ENCODE measurements at regions not wholly inside any gene's neighbourhood (a gene's known extent, or its start where the extent isn't known, plus 50 kb on each side); places are given as distances from the start of the nearest gene placed in this dataset.
"Not testable (repeated sequence)": the region's sequence is repeated elsewhere in the genome, so short reads cannot be mapped to it uniquely, and the experiment has no call there.

- no peak for DNase-seq
- no peak overlapping the region for H3K27ac ChIP-seq
- no peak overlapping the region for H3K4me3 ChIP-seq (ENCODE audit: low read depth, low read length)
- no peaks in the 10 kb centered on the region for H3K9me3 ChIP-seq (ENCODE audit: severe bottlenecking)
- H3K36me3 ChIP-seq: no peaks in the 10 kb centered on the region
- no peak for TF ChIP-seq CTCF (IDR thresholded peaks at IDR 0.05; ENCODE audit: low read depth, low read length)
- H3K27me3 ChIP-seq (ENCODE audit: insufficient read depth, low read depth, severe bottlenecking): peaks cover 97% of the 10 kb centered on the region
Measured at GRCh38 chr20:51128198-51128597, 105.3 kb upstream of the KCNG1 start.

DNA sequence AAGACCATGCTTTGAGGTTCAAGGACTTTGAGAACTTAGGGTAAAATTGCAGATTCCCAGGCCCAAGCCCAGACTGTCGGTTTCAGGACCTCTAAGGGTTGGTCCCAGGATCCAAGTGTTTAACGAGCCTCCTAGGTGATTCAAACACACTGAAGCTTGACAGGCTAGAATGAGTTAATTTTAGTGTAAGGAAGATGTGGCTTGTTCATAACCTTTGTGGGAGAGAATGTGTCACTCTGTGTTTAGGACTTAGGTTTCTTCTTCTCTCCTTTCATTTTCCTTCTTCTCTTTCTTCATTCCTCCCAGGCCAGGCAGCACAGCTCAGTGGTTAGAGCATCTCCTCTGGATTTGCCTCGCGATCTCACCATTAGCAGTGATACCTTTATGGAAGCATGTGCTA is 104.8 kb upstream of the KCNG1 start:
- Histone ChIP-seq H3K4me3 (ENCODE audit: low read depth, low read length) (no peak overlapping the region), H3K27me3 (ENCODE audit: insufficient read depth, low read depth, severe bottlenecking) (peaks cover 96% of the 10 kb centered on the region), H3K27ac (no peak overlapping the region)

GRCh38 chr20:51126337-51126736 is 103.4 kb upstream of the KCNG1 start:
- peaks cover 94% of the 10 kb centered on the region for H3K27me3 ChIP-seq (ENCODE audit: insufficient read depth, low read depth, severe bottlenecking)
- no peak for DNase-seq

More for the DNA sequence above, 104.8 kb upstream of the KCNG1 start:
- H3K36me3 ChIP-seq: no peaks in the 10 kb centered on the region
- no peaks in the 10 kb centered on the region for H3K9me3 ChIP-seq (ENCODE audit: severe bottlenecking)
- no peak for DNase-seq
- TF ChIP-seq CTCF (IDR thresholded peaks at IDR 0.05; ENCODE audit: low read depth, low read length): no peak

DNA sequence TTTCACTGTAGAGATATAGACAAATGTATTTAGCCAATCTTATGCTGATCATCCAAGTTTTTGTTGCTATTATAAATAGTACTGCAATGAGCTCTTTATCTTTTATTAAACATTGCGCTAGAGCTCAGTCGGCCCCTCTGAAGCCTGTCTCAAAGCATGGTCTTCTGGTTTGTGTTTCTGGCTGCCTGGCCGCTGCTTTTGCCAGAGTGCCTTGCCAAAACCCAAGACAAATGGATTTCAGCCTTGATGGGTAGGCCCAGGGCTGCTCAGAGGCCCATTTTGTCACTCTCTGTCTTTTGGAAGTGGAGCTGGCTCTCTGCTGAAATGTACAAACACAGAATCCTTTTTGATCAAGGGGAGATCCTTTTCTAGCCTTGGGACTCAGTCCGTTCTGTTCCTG is 102.9 kb upstream of the KCNG1 start:
- Histone ChIP-seq H3K36me3 (no peaks in the 10 kb centered on the region), H3K27ac (no peak overlapping the region), H3K4me3 (ENCODE audit: low read depth, low read length) (no peak overlapping the region), H3K9me3 (ENCODE audit: severe bottlenecking) (no peaks in the 10 kb centered on the region), H3K27me3 (ENCODE audit: insufficient read depth, low read depth, severe bottlenecking) (peaks cover 90% of the 10 kb centered on the region)
- no peak for TF ChIP-seq CTCF (IDR thresholded peaks at IDR 0.05; ENCODE audit: low read depth, low read length)
- no peak for DNase-seq

More at GRCh38 chr20:51126337-51126736, 103.4 kb upstream of the KCNG1 start:
- H3K27ac ChIP-seq: no peak overlapping the region
- H3K4me3 ChIP-seq (ENCODE audit: low read depth, low read length): no peak overlapping the region
- TF ChIP-seq CTCF (IDR thresholded peaks at IDR 0.05; ENCODE audit: low read depth, low read length): no peak
- no peaks in the 10 kb centered on the region for H3K36me3 ChIP-seq
- H3K9me3 ChIP-seq (ENCODE audit: severe bottlenecking): no peaks in the 10 kb centered on the region

GRCh38 chr20:51125105-51125504 is 102.2 kb upstream of the KCNG1 start:
- DNase-seq: no peak
- no peaks in the 10 kb centered on the region for H3K9me3 ChIP-seq (ENCODE audit: severe bottlenecking)
- peaks cover 89% of the 10 kb centered on the region for H3K27me3 ChIP-seq (ENCODE audit: insufficient read depth, low read depth, severe bottlenecking)
- no peaks in the 10 kb centered on the region for H3K36me3 ChIP-seq
- no peak overlapping the region for H3K4me3 ChIP-seq (ENCODE audit: low read depth, low read length)
- no peak for TF ChIP-seq CTCF (IDR thresholded peaks at IDR 0.05; ENCODE audit: low read depth, low read length)
- no peak overlapping the region for H3K27ac ChIP-seq

DNA sequence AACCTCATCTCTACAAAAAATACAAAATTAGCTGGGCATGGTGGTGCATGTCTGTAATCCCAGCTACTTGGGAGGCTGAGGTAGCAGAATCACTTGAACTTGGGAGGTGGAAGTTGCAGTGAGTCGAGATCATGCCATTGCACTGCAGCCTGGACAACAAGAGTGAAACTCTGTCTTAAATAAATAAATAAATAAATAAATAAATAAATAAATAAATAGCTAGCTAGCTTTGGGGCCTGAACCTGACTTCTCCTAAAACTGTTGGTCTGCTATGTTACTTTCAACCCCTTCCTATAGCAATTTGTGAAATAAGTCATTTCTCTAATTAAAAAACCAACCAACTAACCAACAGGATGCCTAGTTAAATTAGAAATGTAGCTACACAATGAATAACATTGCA is 101.0 kb upstream of the KCNG1 start:
- not testable (repeated sequence) for DNase-seq; H3K9me3 ChIP-seq (ENCODE audit: severe bottlenecking); H3K36me3 ChIP-seq; H3K4me3 ChIP-seq (ENCODE audit: low read depth, low read length); H3K27ac ChIP-seq
- H3K27me3 ChIP-seq (ENCODE audit: insufficient read depth, low read depth, severe bottlenecking): peaks cover 89% of the 10 kb centered on the region

Measured in WERI-Rb-1 (cell line).